EH (cell line): ENCODE measurements at regions not wholly inside any gene's neighbourhood (a gene's known extent, or its start where the extent isn't known, plus 50 kb on each side); places are given as distances from the start of the nearest gene placed in this dataset.
"Not testable (repeated sequence)": the region's sequence is repeated elsewhere in the genome, so short reads cannot be mapped to it uniquely, and the experiment has no call there.

ENCODE experiments used
- DNase-seq: peaks from one replicate; pipeline ENCODE4 v3.0.0-alpha.2; 2015; ENCODE audit warnings: low read depth

- not testable (repeated sequence) for DNase-seq
Measured at GRCh38 chr7:150101282-150101681, 221.9 kb upstream of the LRRC61 start.

GRCh38 chr7:150107283-150107682, 215.9 kb upstream of the LRRC61 start:
- DNase-seq: not testable (repeated sequence)

- DNase-seq: not testable (repeated sequence)
Measured at GRCh38 chr7:150110375-150110820, 212.8 kb upstream of the LRRC61 start.

GRCh38 chr7:150110882-150111281, 212.3 kb upstream of the LRRC61 start:
- DNase-seq: not testable (repeated sequence)

GRCh38 chr7:150111373-150112139, 211.6 kb upstream of the LRRC61 start:
- DNase-seq: not testable (repeated sequence)

GRCh38 chr7:150113301-150113700, 209.9 kb upstream of the LRRC61 start:
- DNase-seq: not testable (repeated sequence)

GRCh38 chr7:150114591-150114990, 208.6 kb upstream of the LRRC61 start:
- not testable (repeated sequence) for DNase-seq

- not testable (repeated sequence) for DNase-seq
Measured at GRCh38 chr7:150119966-150120365, 203.2 kb upstream of the LRRC61 start.

GRCh38 chr7:150125831-150126230, 197.3 kb upstream of the LRRC61 start:
- not testable (repeated sequence) for DNase-seq

- not testable (repeated sequence) for DNase-seq
Measured at GRCh38 chr7:150134451-150134850, 188.7 kb upstream of the LRRC61 start.

GRCh38 chr7:150135620-150136190, 187.4 kb upstream of the LRRC61 start:
- not testable (repeated sequence) for DNase-seq

GRCh38 chr7:150139840-150140239, 183.3 kb upstream of the LRRC61 start:
- DNase-seq: not testable (repeated sequence)

GRCh38 chr7:150141525-150142345, 181.4 kb upstream of the LRRC61 start:
- DNase-seq: not testable (repeated sequence)

- DNase-seq: not testable (repeated sequence)
Measured at GRCh38 chr7:150146124-150146523, 177.0 kb upstream of the LRRC61 start.

GRCh38 chr7:150147524-150147923, 175.6 kb upstream of the LRRC61 start:
- not testable (repeated sequence) for DNase-seq

GRCh38 chr7:150156015-150156414, 167.1 kb upstream of the LRRC61 start:
- DNase-seq: not testable (repeated sequence)

- DNase-seq: not testable (repeated sequence)
Measured at GRCh38 chr7:150158696-150159095, 164.5 kb upstream of the LRRC61 start.

- DNase-seq: not testable (repeated sequence)
Measured at GRCh38 chr7:150169515-150169914, 153.6 kb upstream of the LRRC61 start.

- not testable (repeated sequence) for DNase-seq
Measured at GRCh38 chr7:150169943-150170490, 153.1 kb upstream of the LRRC61 start.

- DNase-seq: not testable (repeated sequence)
Measured at GRCh38 chr7:150183602-150184001, 139.6 kb upstream of the LRRC61 start.

- DNase-seq: not testable (repeated sequence)
Measured at GRCh38 chr7:150189963-150190362, 133.2 kb upstream of the LRRC61 start.

- not testable (repeated sequence) for DNase-seq
Measured at GRCh38 chr7:150192541-150192940, 130.6 kb upstream of the LRRC61 start.
